ENCODE measurements at regions not wholly inside any gene's neighbourhood (a gene's known extent, or its start where the extent isn't known, plus 50 kb on each side); places are given as distances from the start of the nearest gene placed in this dataset.

DNA sequence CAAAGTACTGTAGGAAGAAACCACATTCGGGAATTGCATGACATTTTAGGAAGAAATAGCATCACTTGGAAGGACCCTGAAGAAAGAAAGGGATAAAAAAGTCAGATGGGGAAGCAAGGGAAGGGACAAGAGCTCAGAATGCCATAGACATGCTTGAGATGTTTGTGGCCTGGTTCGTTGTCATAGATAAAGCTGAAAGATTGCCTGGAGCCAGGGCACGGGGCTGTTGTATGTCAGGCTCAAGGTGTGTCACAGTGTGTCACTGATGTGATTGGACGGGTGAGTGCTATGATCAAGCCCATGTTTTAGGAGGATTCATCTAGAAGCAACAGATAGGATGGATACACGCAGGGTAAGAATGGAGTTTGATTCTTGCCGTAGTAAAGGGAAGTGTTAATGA lies 216.2 kb upstream of the SOX4 start:
- Histone ChIP-seq H3K27ac (ENCODE audit: low read length) (no peak overlapping the region), H3K27me3 (ENCODE audit: insufficient read depth, low read length, poor library complexity) (no peaks in the 10 kb centered on the region), H3K4me3 (ENCODE audit: low read depth in 1 of 2, low read length in 2 of 2) (no peak overlapping the region), H3K79me2 (ENCODE audit: insufficient read depth, low read length) (no peaks in the 10 kb centered on the region), H3K36me3 (ENCODE audit: insufficient read depth, low read length) (no peaks in the 10 kb centered on the region), H3K9ac (ENCODE audit: low read depth, low read length) (no peak overlapping the region), H3K4me1 (ENCODE audit: insufficient read depth, low read length) (no peaks in the 10 kb centered on the region), H4K20me1 (ENCODE audit: insufficient read depth, low read length) (no peaks in the 10 kb centered on the region), H3K4me2 (ENCODE audit: insufficient read depth, low read length) (no peak overlapping the region), H2AFZ (ENCODE audit: low read depth, low read length) (no peak overlapping the region), H3K9me3 (ENCODE audit: insufficient read depth, low read length, severe bottlenecking) (no peaks in the 10 kb centered on the region)
- no peak for ATAC-seq (ENCODE audit: insufficient read depth, low read depth)
- TF ChIP-seq, protein P1, sequence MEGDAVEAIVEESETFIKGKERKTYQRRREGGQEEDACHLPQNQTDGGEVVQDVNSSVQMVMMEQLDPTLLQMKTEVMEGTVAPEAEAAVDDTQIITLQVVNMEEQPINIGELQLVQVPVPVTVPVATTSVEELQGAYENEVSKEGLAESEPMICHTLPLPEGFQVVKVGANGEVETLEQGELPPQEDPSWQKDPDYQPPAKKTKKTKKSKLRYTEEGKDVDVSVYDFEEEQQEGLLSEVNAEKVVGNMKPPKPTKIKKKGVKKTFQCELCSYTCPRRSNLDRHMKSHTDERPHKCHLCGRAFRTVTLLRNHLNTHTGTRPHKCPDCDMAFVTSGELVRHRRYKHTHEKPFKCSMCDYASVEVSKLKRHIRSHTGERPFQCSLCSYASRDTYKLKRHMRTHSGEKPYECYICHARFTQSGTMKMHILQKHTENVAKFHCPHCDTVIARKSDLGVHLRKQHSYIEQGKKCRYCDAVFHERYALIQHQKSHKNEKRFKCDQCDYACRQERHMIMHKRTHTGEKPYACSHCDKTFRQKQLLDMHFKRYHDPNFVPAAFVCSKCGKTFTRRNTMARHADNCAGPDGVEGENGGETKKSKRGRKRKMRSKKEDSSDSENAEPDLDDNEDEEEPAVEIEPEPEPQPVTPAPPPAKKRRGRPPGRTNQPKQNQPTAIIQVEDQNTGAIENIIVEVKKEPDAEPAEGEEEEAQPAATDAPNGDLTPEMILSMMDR (IDR thresholded peaks at IDR 0.05; ENCODE audit: borderline replicate concordance, extremely low read depth, low read length, poor library complexity, severe bottlenecking), result no peak
- DNase-seq, result no peak

DNA sequence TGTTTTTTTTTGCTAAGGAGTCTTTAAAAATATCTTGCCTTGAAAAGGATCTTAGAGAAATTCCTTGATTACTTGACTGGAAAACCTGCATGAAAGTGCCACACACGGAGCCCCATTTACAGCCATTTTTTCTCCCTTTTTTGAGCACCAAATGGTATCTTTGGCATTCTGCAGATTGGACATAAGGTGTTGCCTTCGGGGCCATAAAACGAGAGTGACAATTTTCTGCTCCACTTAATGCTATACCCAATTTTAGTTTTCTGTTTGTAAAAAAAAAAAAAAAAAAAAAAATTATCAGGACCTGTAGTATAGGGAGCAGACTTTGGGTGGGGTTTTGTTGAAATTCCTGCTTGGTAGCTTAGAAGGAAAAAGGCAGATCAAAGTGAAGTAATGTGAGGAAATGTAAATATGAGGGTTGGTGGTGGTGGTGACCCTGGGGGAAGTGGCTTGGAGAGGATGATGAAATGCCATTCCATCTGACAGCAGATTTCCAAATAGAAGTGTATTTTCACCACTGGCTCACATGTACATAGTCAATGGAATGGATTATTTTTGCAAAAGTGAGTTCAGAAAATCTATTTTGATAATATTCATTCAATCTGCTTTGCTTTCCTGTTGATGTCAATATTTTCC lies 212.1 kb upstream of the SOX4 start:
- no peak overlapping the region for H3K9ac ChIP-seq (ENCODE audit: low read depth, low read length)
- ATAC-seq (ENCODE audit: insufficient read depth, low read depth) (no peak), DNase-seq (no peak)
- no peak overlapping the region for H3K4me3 ChIP-seq (ENCODE audit: low read depth in 1 of 2, low read length in 2 of 2)
- no peak overlapping the region for H2AFZ ChIP-seq (ENCODE audit: low read depth, low read length)
- no peaks in the 10 kb centered on the region for H3K27me3 ChIP-seq (ENCODE audit: insufficient read depth, low read length, poor library complexity)
- H3K4me2 ChIP-seq (ENCODE audit: insufficient read depth, low read length), result no peak overlapping the region
- H3K4me1 ChIP-seq (ENCODE audit: insufficient read depth, low read length), result no peaks in the 10 kb centered on the region
- H3K27ac ChIP-seq (ENCODE audit: low read length), result no peak overlapping the region
- no peaks in the 10 kb centered on the region for H3K36me3 ChIP-seq (ENCODE audit: insufficient read depth, low read length)
- TF ChIP-seq EZH2 (IDR thresholded peaks at IDR 0.05; ENCODE audit: borderline replicate concordance, low read depth, low read length, severe bottlenecking), result no peak
- TF ChIP-seq, protein P1 (IDR thresholded peaks at IDR 0.05; ENCODE audit: borderline replicate concordance, extremely low read depth, low read length, poor library complexity, severe bottlenecking), result no peak
- H4K20me1 ChIP-seq (ENCODE audit: insufficient read depth, low read length), result no peaks in the 10 kb centered on the region
- no peaks in the 10 kb centered on the region for H3K9me3 ChIP-seq (ENCODE audit: insufficient read depth, low read length, severe bottlenecking)
- no peaks in the 10 kb centered on the region for H3K79me2 ChIP-seq (ENCODE audit: insufficient read depth, low read length)

DNA sequence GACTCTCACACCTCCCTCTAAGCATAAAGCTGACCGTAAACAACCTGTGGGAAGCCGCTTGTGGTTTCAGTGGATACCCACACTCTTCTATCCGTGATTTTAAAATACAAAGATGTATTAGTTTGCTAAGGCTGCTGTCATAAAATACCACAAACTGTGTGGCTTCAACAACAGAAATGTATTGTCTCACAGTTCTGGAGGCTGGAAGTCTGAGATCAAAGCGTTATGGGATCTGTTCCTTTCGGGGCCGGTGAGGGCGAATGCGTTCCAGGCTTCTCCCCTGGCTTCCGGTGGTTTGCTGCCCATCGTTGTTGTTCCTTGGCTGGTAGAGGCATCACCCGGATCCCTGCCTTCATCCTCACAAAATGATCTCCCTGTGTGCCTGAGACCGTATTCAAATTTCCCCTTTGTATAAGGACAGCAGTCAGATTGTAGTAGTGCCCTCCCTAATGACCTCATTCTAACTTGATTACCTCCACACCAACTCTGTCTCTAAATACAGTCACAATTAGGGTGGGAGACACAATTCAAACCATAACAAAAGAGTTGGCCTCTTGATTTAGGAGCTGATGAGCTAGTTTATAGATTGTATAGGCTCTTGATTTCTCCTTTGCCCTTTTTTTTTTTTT lies 210.6 kb upstream of the SOX4 start:
- ATAC-seq (ENCODE audit: insufficient read depth, low read depth) (no peak), DNase-seq (no peak)
- H3K4me1 ChIP-seq (ENCODE audit: insufficient read depth, low read length), result no peaks in the 10 kb centered on the region
- no peaks in the 10 kb centered on the region for H4K20me1 ChIP-seq (ENCODE audit: insufficient read depth, low read length)
- no peak overlapping the region for H3K4me2 ChIP-seq (ENCODE audit: insufficient read depth, low read length)
- H2AFZ ChIP-seq (ENCODE audit: low read depth, low read length), result no peak overlapping the region
- H3K27me3 ChIP-seq (ENCODE audit: insufficient read depth, low read length, poor library complexity), result no peaks in the 10 kb centered on the region
- TF ChIP-seq, protein P1 (IDR thresholded peaks at IDR 0.05; ENCODE audit: borderline replicate concordance, extremely low read depth, low read length, poor library complexity, severe bottlenecking), result no peak
- TF ChIP-seq EZH2 (IDR thresholded peaks at IDR 0.05; ENCODE audit: borderline replicate concordance, low read depth, low read length, severe bottlenecking), result no peak
- H3K36me3 ChIP-seq (ENCODE audit: insufficient read depth, low read length), result no peaks in the 10 kb centered on the region
- no peak overlapping the region for H3K9ac ChIP-seq (ENCODE audit: low read depth, low read length)
- no peaks in the 10 kb centered on the region for H3K79me2 ChIP-seq (ENCODE audit: insufficient read depth, low read length)
- no peak overlapping the region for H3K27ac ChIP-seq (ENCODE audit: low read length)
- no peak overlapping the region for H3K4me3 ChIP-seq (ENCODE audit: low read depth in 1 of 2, low read length in 2 of 2)
- H3K9me3 ChIP-seq (ENCODE audit: insufficient read depth, low read length, severe bottlenecking), result no peaks in the 10 kb centered on the region

All from DND-41 (cell line).